Ascending aorta (tissue), 2 donors: ENCODE measurements at regions not wholly inside any gene's neighbourhood (a gene's known extent, or its start where the extent isn't known, plus 50 kb on each side); places are given as distances from the start of the nearest gene placed in this dataset.

Experiments used
- DNase-seq, 2 donors: peaks; one replicate each; pipeline ENCODE4 v3.0.0-alpha.2; 2019; ENCODE audit warnings: low spot score in 2 of 2
- H3K27ac ChIP-seq, 2 donors: fragments of 200-600 bp; sonication (generic); one replicate each; pipeline ENCODE4 v1.5.1; 2016 to 2017; ENCODE audit warnings: mild to moderate bottlenecking in 1 of 2
- H3K27me3 ChIP-seq: fragments of 200-600 bp; sonication (generic); one replicate; pipeline ENCODE4 v1.5.1; 2017
- H3K36me3 ChIP-seq, 2 donors: fragments of 200-600 bp; sonication (generic); one replicate each; pipeline ENCODE4 v1.5.1; 2016
- H3K4me1 ChIP-seq, 2 donors: fragments of 200-600 bp; sonication (generic); one replicate each; pipeline ENCODE4 v1.5.1; 2016 to 2017; ENCODE audit warnings: mild to moderate bottlenecking in 1 of 2
- H3K4me3 ChIP-seq, 2 donors: fragments of 200-600 bp; sonication (generic); one replicate each; pipeline ENCODE4 v1.5.1; 2016 to 2017; ENCODE audit warnings: mild to moderate bottlenecking in 1 of 2
- H3K9me3 ChIP-seq, 2 donors: fragments of 200-600 bp; sonication (generic); one replicate each; pipeline ENCODE4 v1.5.1; 2016
- CTCF ChIP-seq, 3 experiments: fragments of 200-600 bp in 2 of 3; fragments of 450-650 bp in 1 of 3; sonication (generic) in 2 of 3; IDR thresholded peaks; one replicate each; pipeline ENCODE4 v1.5.1; 2016 to 2019; ENCODE audit warnings: antibody characterized with exemption in 3 of 3, mild to moderate bottlenecking in 1 of 3, moderate library complexity in 1 of 3
- intact Hi-C: fragments of 100-400 bp; cut with DNase I; formaldehyde crosslinking; loops from one replicate; pipeline ENCODE4 v1.15.1; 2023

- no peaks in the 10 kb centered on the region for H3K27me3 ChIP-seq
Measured at GRCh38 chr2:236956641-236957040, 129.0 kb upstream of the COPS8 start.

GRCh38 chr2:236959036-236959435, 126.7 kb upstream of the COPS8 start:
- intact Hi-C loops, result no loop called here
- H3K4me1 ChIP-seq, result no peaks in the 10 kb centered on the region
- H3K27ac ChIP-seq, result no peak overlapping the region
- no peaks in the 10 kb centered on the region for H3K27me3 ChIP-seq
- peak in 1 of 2 donors; percentile 31 for DNase-seq
- TF ChIP-seq CTCF (IDR thresholded peaks at IDR 0.05), result no peak
- no peaks in the 10 kb centered on the region for H3K9me3 ChIP-seq
- no peaks in the 10 kb centered on the region for H3K36me3 ChIP-seq
- H3K4me3 ChIP-seq, result no peak overlapping the region

More at GRCh38 chr2:236956641-236957040, 129.0 kb upstream of the COPS8 start:
- H3K36me3 ChIP-seq, result no peaks in the 10 kb centered on the region
- H3K9me3 ChIP-seq, result no peaks in the 10 kb centered on the region
- H3K27ac ChIP-seq, result no peak overlapping the region
- H3K4me1 ChIP-seq, result no peaks in the 10 kb centered on the region
- TF ChIP-seq CTCF (IDR thresholded peaks at IDR 0.05), result no peak
- intact Hi-C loops, result no loop called here
- DNase-seq, result peak in 1 of 2 donors; percentile 58
- no peak overlapping the region for H3K4me3 ChIP-seq

GRCh38 chr2:236959876-236960275, 125.8 kb upstream of the COPS8 start:
- H3K4me3 ChIP-seq, result no peak overlapping the region
- peak in 1 of 2 donors; percentile 72 for DNase-seq
- H3K36me3 ChIP-seq, result no peaks in the 10 kb centered on the region
- H3K27me3 ChIP-seq, result no peaks in the 10 kb centered on the region
- no peaks in the 10 kb centered on the region for H3K4me1 ChIP-seq
- intact Hi-C loops, result loop anchor here (5.0 kb wide), 1 partner anchor 423 kb away; no protein-coding TSS in a partner anchor
- no peak for TF ChIP-seq CTCF (IDR thresholded peaks at IDR 0.05)
- H3K9me3 ChIP-seq, result no peaks in the 10 kb centered on the region
- no peak overlapping the region for H3K27ac ChIP-seq

- H3K4me3 ChIP-seq, result no peak overlapping the region
- H3K9me3 ChIP-seq, result no peaks in the 10 kb centered on the region
- intact Hi-C loops, result loop anchor here (5.0 kb wide), 1 partner anchor 423 kb away; no protein-coding TSS in a partner anchor
- no peaks in the 10 kb centered on the region for H3K27me3 ChIP-seq
- no peak for TF ChIP-seq CTCF (IDR thresholded peaks at IDR 0.05)
- no peaks in the 10 kb centered on the region for H3K4me1 ChIP-seq
- no peaks in the 10 kb centered on the region for H3K36me3 ChIP-seq
- DNase-seq, result peak in 1 of 2 donors; percentile 38
- no peak overlapping the region for H3K27ac ChIP-seq
Measured at GRCh38 chr2:236960531-236960930, 125.2 kb upstream of the COPS8 start.

GRCh38 chr2:236962816-236963215, 122.9 kb upstream of the COPS8 start:
- Histone ChIP-seq H3K4me1 (no peaks in the 10 kb centered on the region), H3K9me3 (no peaks in the 10 kb centered on the region), H3K27me3 (no peaks in the 10 kb centered on the region), H3K4me3 (no peak overlapping the region), H3K27ac (no peak overlapping the region), H3K36me3 (no peaks in the 10 kb centered on the region)
- no peak for DNase-seq
- intact Hi-C loops, result loop anchor here (5.0 kb wide), 1 partner anchor 426 kb away; no protein-coding TSS in a partner anchor
- no peak for TF ChIP-seq CTCF (IDR thresholded peaks at IDR 0.05)
